IPS-20b (cell line): ENCODE measurements at regions not wholly inside any gene's neighbourhood (a gene's known extent, or its start where the extent isn't known, plus 50 kb on each side); places are given as distances from the start of the nearest gene placed in this dataset.
"Not testable (repeated sequence)": the region's sequence is repeated elsewhere in the genome, so short reads cannot be mapped to it uniquely, and the experiment has no call there.

Source experiments
- H3K27ac ChIP-seq: one replicate; pipeline ENCODE4 v1.5.1; 2013; ENCODE audit warnings: low read length
- H3K27me3 ChIP-seq: 2 replicates; pipeline ENCODE4 v1.6.1; 2013; ENCODE audit warnings: mild to moderate bottlenecking, low read length, inconsistent platforms; ENCODE audit not compliant: insufficient read depth
- H3K36me3 ChIP-seq: 2 replicates; pipeline ENCODE4 v1.6.1; 2013; ENCODE audit warnings: low read depth, mild to moderate bottlenecking, inconsistent platforms, low read length, moderate library complexity; ENCODE audit not compliant: insufficient read depth
- H3K4me1 ChIP-seq: 2 replicates; pipeline ENCODE4 v1.6.1; 2013; ENCODE audit warnings: mild to moderate bottlenecking, control low read depth, inconsistent platforms, low read length, moderate library complexity; ENCODE audit not compliant: insufficient read depth
- H3K4me3 ChIP-seq: 2 replicates; pipeline ENCODE4 v1.5.1; 2013; ENCODE audit warnings: mild to moderate bottlenecking, low read length, inconsistent platforms
- H3K9ac ChIP-seq: 2 replicates; pipeline ENCODE4 v1.6.1; 2013; ENCODE audit warnings: low read depth, mild to moderate bottlenecking, inconsistent platforms, low read length, moderate library complexity
- H3K9me3 ChIP-seq: 2 replicates; pipeline ENCODE4 v1.6.1; 2013; ENCODE audit warnings: mild to moderate bottlenecking, low read depth, low read length, inconsistent platforms; ENCODE audit not compliant: insufficient read depth

DNA sequence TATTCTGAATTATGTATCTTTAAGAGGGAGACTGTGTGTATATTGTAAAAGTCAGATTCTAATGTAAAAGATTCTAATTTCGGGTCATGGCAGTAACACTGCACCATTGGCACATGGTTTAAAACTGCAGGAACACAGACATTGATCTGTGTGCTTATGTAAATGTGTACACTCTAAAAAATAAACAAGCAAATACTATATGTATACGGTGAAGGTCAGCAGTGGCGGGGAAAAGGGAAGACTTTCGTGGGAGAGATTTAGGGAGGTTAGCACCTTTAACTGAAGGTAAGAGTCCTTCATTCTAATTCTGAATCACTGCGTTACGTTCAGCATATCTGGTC, 157.8 kb upstream of the FAM20A start:
- H3K27ac ChIP-seq: peak overlapping the region; percentile 78
- H3K4me3 ChIP-seq: no peak overlapping the region
- peaks cover 6% of the 10 kb centered on the region; the same call in 1 of the 2 replicates for H3K4me1 ChIP-seq
- peak overlapping the region; percentile 70; the same call in 1 of the 2 replicates for H3K9ac ChIP-seq
- no peaks in the 10 kb centered on the region for H3K36me3 ChIP-seq
- H3K9me3 ChIP-seq: peaks cover 9% of the 10 kb centered on the region; the same call in 1 of the 2 replicates
- no peaks in the 10 kb centered on the region for H3K27me3 ChIP-seq

DNA sequence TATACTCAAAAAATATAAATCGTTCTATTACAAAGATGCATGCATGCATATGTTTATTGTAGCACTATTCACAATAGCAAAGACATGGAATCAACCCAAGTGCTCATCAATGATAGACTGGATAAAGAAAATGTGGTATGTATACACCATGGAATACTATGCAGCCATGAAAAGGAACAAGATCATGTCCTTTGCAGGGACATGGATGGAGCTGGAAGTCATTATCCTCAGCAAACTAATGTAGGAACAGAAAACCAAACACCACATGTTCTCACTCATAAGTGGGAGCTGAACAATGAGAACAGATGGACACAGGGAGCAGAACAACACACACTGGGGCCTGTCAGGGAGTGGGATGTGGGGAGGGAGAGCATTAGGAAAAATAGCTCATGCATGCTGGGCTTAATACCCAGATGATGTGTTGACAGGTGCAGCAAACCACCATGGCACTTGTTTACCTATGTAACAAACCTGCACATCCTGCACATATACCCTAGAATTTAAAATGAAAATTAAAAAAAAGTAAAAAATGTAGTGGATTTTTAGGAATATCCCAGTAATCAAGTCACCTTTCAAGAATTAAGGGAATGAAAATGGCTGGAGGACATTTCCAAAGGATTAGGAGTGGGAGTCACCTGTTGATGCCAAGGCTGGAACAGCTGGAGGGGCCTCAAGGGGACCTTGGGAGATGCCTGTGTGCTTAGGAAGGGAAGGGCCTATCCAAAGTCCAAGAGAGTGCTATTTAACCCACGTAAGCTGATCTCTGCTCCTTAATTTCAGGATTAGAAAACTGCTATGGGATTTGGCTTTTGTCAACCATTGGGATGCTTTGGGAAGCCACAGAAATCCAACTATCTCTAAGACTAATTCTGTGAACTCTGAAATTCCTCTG, 156.9 kb upstream of the FAM20A start:
- H3K27me3 ChIP-seq, H3K9me3 ChIP-seq, H3K4me1 ChIP-seq, H3K4me3 ChIP-seq, H3K27ac ChIP-seq, H3K9ac ChIP-seq, H3K36me3 ChIP-seq: not testable (repeated sequence)

DNA sequence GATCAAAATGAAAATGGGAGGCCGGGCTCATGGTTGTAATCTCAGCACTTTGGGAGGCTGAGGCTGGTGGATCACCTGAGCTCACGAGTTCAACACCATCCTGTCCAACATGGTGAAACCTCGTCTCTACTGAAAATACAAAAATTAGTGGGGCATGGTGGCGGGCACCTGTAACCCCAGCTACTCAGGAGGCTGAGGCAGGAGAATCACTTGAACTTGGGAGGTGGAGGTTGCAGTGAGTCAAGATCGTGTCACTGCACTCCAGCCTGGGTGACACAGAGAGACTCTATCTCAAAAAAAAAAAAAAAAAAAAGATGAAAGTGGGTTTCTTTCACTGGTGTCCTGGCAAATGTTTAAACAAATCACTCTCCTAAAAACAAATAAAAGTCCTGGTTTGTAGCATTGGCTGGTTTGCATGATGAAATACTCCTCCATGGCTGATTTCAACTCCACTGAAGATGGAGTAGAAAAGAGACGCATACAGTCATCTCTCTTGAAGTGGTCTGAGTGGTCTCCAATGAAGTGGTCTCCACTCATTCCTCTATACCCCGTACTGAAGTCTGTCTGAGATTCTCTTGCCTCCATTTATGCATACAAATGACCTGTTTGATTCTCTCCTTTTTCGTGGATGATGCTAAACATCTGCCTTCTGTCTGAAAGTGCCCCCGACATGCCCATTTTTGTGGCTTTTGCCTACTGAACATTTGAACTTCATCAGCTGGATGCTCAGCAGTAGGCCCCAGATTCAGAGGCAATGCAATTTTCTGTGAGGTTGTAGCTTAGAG, 153.0 kb upstream of the FAM20A start:
- Histone ChIP-seq H3K27me3 (no peaks in the 10 kb centered on the region), H3K36me3 (no peaks in the 10 kb centered on the region), H3K4me3 (no peak overlapping the region), H3K9ac (no peak overlapping the region), H3K4me1 (peaks cover 14% of the 10 kb centered on the region; the same call in 1 of the 2 replicates), H3K9me3 (peaks cover 9% of the 10 kb centered on the region; the same call in 1 of the 2 replicates), H3K27ac (no peak overlapping the region)

- Histone ChIP-seq H3K9ac (peak overlapping the region; percentile 68; the same call in 1 of the 2 replicates), H3K9me3 (peaks cover 3% of the 10 kb centered on the region), H3K4me3 (peak overlapping the region; percentile 20; the same call in 1 of the 2 replicates), H3K27me3 (no peaks in the 10 kb centered on the region), H3K4me1 (peaks cover 14% of the 10 kb centered on the region; the same call in 1 of the 2 replicates), H3K27ac (peak overlapping the region; percentile 87), H3K36me3 (no peaks in the 10 kb centered on the region)
Measured at GRCh38 chr17:68750208-68750562, 149.0 kb upstream of the FAM20A start.

DNA sequence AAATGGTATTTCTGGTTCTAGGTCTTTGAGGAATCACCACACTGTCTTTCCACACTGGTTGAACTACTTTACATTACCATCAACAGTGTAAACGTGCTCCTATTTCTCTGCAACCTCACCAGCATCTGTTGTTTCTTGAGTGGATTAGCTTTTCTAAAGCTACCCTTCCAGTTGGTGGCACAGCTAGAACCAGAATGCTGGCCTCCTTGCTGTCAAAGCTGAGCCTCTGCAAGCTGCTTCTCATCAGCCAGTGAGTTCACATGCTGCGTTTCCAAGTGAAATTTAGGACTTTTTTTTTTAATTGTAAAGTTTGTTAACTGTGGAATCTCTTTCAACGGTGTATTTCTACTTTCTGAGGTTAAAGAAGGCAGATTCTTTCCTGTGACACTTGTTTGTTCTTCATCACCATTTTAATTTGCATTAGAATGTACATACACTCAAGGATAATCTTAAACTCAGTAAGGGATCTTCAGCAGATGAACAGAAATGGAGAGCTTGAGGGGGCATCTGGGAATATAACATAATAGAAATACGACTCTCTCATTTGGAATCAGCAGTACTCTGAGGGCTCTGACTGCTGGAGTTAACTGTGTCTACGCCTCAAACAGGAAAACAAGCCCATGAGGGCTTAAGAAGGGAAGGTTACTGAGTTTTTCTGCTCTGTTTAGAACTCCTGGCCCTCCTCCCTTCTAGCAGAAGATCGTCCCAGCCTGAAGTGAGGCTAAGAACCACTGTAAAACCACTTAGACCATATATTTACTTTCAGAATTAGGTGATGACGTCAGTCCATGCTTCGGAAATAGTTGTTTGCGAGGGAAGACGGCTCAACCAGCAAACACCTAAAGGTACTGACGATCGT, 148.4 kb upstream of the FAM20A start:
- Histone ChIP-seq H3K36me3 (no peaks in the 10 kb centered on the region), H3K27ac (peak overlapping the region; percentile 87), H3K9me3 (peaks cover 9% of the 10 kb centered on the region), H3K4me1 (peaks cover 14% of the 10 kb centered on the region; the same call in 1 of the 2 replicates), H3K4me3 (peak overlapping the region; percentile 20; the same call in 1 of the 2 replicates), H3K9ac (peak overlapping the region; percentile 68; the same call in 1 of the 2 replicates), H3K27me3 (no peaks in the 10 kb centered on the region)

DNA sequence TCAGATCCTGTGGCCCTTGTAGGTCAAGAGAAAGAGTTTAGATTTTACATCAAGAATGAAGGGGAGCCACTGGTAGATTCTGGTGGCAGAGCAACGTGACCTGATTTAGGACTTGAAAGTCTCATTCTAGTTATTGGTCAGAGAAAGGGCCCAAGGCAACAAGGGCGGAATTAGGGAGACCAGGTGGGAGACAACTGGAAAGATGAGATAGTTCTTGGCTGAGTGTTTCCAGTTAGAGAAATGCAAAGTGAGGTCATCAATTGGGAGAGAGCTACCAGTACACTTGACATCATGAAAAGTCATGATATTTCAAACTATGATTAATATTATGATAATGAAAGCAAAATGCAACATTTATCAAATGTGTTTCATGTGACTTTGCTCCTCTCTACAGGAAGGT, 147.2 kb upstream of the FAM20A start:
- H3K36me3 ChIP-seq: no peaks in the 10 kb centered on the region
- peaks cover 9% of the 10 kb centered on the region for H3K9me3 ChIP-seq
- H3K27ac ChIP-seq: no peak overlapping the region

GRCh38 chr17:68740555-68741447, 139.6 kb upstream of the FAM20A start:
- H3K9me3 ChIP-seq: peaks cover 22% of the 10 kb centered on the region
- H3K9ac ChIP-seq: no peak overlapping the region
- H3K27ac ChIP-seq: no peak overlapping the region
- H3K4me1 ChIP-seq: peaks cover 8% of the 10 kb centered on the region; the same call in 1 of the 2 replicates
- no peaks in the 10 kb centered on the region for H3K27me3 ChIP-seq
- no peak overlapping the region for H3K4me3 ChIP-seq
- no peaks in the 10 kb centered on the region for H3K36me3 ChIP-seq

More for the DNA sequence above, 147.2 kb upstream of the FAM20A start:
- H3K4me3 ChIP-seq: no peak overlapping the region
- no peak overlapping the region for H3K9ac ChIP-seq
- no peaks in the 10 kb centered on the region for H3K27me3 ChIP-seq
- H3K4me1 ChIP-seq: peaks cover 14% of the 10 kb centered on the region; the same call in 1 of the 2 replicates

- Histone ChIP-seq H3K36me3 (no peaks in the 10 kb centered on the region), H3K4me3 (no peak overlapping the region), H3K27ac (no peak overlapping the region), H3K4me1 (peaks cover 26% of the 10 kb centered on the region), H3K9me3 (peaks cover 13% of the 10 kb centered on the region), H3K9ac (peak overlapping the region; percentile 24; the same call in 1 of the 2 replicates), H3K27me3 (no peaks in the 10 kb centered on the region)
Measured at GRCh38 chr17:68737761-68738443, 136.7 kb upstream of the FAM20A start.

- Histone ChIP-seq H3K36me3 (no peaks in the 10 kb centered on the region), H3K4me3 (no peak overlapping the region), H3K27ac (peak overlapping the region; percentile 22), H3K9me3 (no peaks in the 10 kb centered on the region), H3K27me3 (no peaks in the 10 kb centered on the region), H3K9ac (peak overlapping the region; percentile 88; the same call in 1 of the 2 replicates), H3K4me1 (peaks cover 40% of the 10 kb centered on the region)
Measured at GRCh38 chr17:68734931-68735330, 133.8 kb upstream of the FAM20A start.
